MM.1S (cell line): ENCODE measurements at regions not wholly inside any gene's neighbourhood (a gene's known extent, or its start where the extent isn't known, plus 50 kb on each side); places are given as distances from the start of the nearest gene placed in this dataset.

Experiments
- EZH2 ChIP-seq: fragments of 300-600 bp; sonication (generic); optimal IDR thresholded peaks from 2 replicates; pipeline ENCODE3; 2017; ENCODE audit warnings: low read depth, mild to moderate bottlenecking, antibody characterized with exemption, low read length, mixed read lengths
- EZH2phosphoT487 ChIP-seq: fragments of 300-600 bp; sonication (generic); IDR thresholded peaks from 2 replicates; pipeline ENCODE4 v1.6.1; 2018; ENCODE audit warnings: antibody characterized with exemption, low read length
- TF ChIP-seq, protein P1 (sequence below): fragments of 300-600 bp; sonication (generic); IDR thresholded peaks from 2 replicates; pipeline ENCODE4 v1.5.1; 2016; ENCODE audit warnings: antibody characterized with exemption, low read length, mixed read lengths

DNA sequence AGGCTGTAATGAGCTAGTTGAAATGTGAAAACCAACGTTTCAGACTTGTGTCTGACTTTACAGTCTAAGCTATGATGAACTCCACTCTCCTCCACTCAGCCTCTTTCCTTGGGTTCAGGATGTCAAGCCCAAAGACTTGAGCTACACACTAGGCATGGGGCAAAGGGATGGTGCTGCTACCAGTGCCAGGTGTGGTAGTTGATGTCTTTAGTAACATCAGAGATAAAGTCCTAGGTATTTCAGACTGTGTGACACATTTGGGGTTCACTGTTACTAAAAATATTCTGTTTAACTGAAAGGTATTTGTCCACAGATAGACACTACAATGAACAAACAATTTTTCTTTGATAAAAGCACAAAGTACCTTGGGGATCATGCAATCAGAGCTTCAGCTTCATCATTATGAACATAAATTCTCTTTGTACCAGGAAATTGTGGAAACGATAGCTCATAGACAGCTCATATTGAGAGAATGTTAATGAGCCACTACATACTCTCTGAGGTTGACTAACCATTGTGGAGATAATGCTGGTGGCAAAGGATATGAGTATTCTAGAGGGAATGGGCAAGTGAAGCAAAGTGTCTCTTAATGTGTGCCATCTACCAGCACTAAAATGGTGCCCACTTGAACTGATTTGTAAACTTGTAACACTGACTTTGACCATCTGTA, 253.7 kb upstream of the THUMPD2 start:
- TF ChIP-seq, protein P1, sequence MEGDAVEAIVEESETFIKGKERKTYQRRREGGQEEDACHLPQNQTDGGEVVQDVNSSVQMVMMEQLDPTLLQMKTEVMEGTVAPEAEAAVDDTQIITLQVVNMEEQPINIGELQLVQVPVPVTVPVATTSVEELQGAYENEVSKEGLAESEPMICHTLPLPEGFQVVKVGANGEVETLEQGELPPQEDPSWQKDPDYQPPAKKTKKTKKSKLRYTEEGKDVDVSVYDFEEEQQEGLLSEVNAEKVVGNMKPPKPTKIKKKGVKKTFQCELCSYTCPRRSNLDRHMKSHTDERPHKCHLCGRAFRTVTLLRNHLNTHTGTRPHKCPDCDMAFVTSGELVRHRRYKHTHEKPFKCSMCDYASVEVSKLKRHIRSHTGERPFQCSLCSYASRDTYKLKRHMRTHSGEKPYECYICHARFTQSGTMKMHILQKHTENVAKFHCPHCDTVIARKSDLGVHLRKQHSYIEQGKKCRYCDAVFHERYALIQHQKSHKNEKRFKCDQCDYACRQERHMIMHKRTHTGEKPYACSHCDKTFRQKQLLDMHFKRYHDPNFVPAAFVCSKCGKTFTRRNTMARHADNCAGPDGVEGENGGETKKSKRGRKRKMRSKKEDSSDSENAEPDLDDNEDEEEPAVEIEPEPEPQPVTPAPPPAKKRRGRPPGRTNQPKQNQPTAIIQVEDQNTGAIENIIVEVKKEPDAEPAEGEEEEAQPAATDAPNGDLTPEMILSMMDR = no peak
- TF ChIP-seq EZH2 (no peak), EZH2phosphoT487 (no peak)
